ENCODE measurements at regions not wholly inside any gene's neighbourhood (a gene's known extent, or its start where the extent isn't known, plus 50 kb on each side); places are given as distances from the start of the nearest gene placed in this dataset.

GRCh38 chr2:222071911-222072310 lies 226.9 kb downstream of the PAX3 start (continued):
- TF ChIP-seq ZKSCAN8 (CRISPR knock-in tag; IDR thresholded peaks at IDR 0.05) (no peak), CHD2 (IDR thresholded peaks at IDR 0.05; ENCODE audit: low read depth, low read length) (no peak), MEF2A (IDR thresholded peaks at IDR 0.05; ENCODE audit: control insufficient read depth, low read depth, low read length) (no peak)

- BruUV-seq (replicated peaks) = no TSS peak
- Histone ChIP-seq H3K79me2 (ENCODE audit: control insufficient read depth, insufficient read depth, low read length) (no peaks in the 10 kb centered on the region), H3K4me3 (no peak overlapping the region), H3K36me3 (ENCODE audit: control insufficient read depth, insufficient read depth, low read length) (no peaks in the 10 kb centered on the region), H4K20me1 (replicated peaks; ENCODE audit: control insufficient read depth, insufficient read depth, low read length) (no peaks in the 10 kb centered on the region), H3K27me3 (ENCODE audit: control insufficient read depth in 2 of 2, insufficient read depth in 2 of 2, low read length in 2 of 2) (no peaks in the 10 kb centered on the region), H3K4me1 (replicated peaks in 1 of 2; ENCODE audit: control insufficient read depth in 2 of 2, insufficient read depth in 2 of 2, low read length in 2 of 2) (no peaks in the 10 kb centered on the region), H3K4me2 (ENCODE audit: insufficient read depth, low read length) (no peak overlapping the region), H3K9me3 (replicated peaks; ENCODE audit: control insufficient read depth, insufficient read depth, low read depth, low read length) (no peaks in the 10 kb centered on the region), H2AFZ (ENCODE audit: low read depth, low read length) (no peak overlapping the region), H3K27ac (ENCODE audit: extremely low read depth, low read depth, low read length) (no peak overlapping the region), H3K9me1 (ENCODE audit: control insufficient read depth, insufficient read depth, low read length) (no peaks in the 10 kb centered on the region), H3K9ac (ENCODE audit: insufficient read depth in 1 of 2, low read depth in 2 of 2, low read length in 2 of 2) (no peak overlapping the region)
- 0% methylated on average over 2 of the region's 2 CpGs for WGBS (ENCODE audit: insufficient coverage, low coverage, missing lambda C conversion rate)
- DNase-seq (ENCODE audit: extremely low read depth in 1 of 4, low spot score in 3 of 4) (no peak), ATAC-seq (no peak), FAIRE-seq (no peak)
- CTCF ChIA-PET (ENCODE audit: low intra/inter-chr PET ratio) = no interaction called here
- POLR2A ChIA-PET = no interaction called here
- in situ Hi-C loops (cut with MboI) (no loop called here), intact Hi-C loops (cut with micrococcal nuclease) (no loop called here)
- TF ChIP-seq CSDE1 (IDR thresholded peaks at IDR 0.05) (no peak), RNF2 (IDR thresholded peaks at IDR 0.05) (no peak), ZNF830 (CRISPR knock-in tag; IDR thresholded peaks at IDR 0.05) (no peak), ATF7 (IDR thresholded peaks at IDR 0.05) (no peak), VEZF1 (CRISPR knock-in tag; IDR thresholded peaks at IDR 0.05) (no peak), MTA1 (IDR thresholded peaks at IDR 0.05; ENCODE audit: borderline replicate concordance) (no peak), HDAC2 (IDR thresholded peaks at IDR 0.05) (no peak), HMG20A (CRISPR knock-in tag; conservative IDR thresholded peaks at IDR 0.05) (no peak)
These were observed 234.5 kb downstream of the PAX3 start for GRCh38 chr2:222064286-222064685.

Data from K562 (cell line).